H7 (cell line): ENCODE measurements at regions not wholly inside any gene's neighbourhood (a gene's known extent, or its start where the extent isn't known, plus 50 kb on each side); places are given as distances from the start of the nearest gene placed in this dataset.
"Not testable (repeated sequence)": the region's sequence is repeated elsewhere in the genome, so short reads cannot be mapped to it uniquely, and the experiment has no call there.

Experiments
- DNase-seq: peaks from one replicate; pipeline ENCODE4 v3.0.0; 2012
- H3K27me3 ChIP-seq: 2 replicates; pipeline ENCODE4 v1.6.0; 2011; ENCODE audit warnings: mild to moderate bottlenecking, low read length; ENCODE audit not compliant: control insufficient read depth, insufficient read depth
- H3K36me3 ChIP-seq: replicated peaks from 2 replicates; pipeline ENCODE4 v1.5.1; 2011; ENCODE audit warnings: low read length; ENCODE audit not compliant: control insufficient read depth, insufficient read depth
- H3K4me3 ChIP-seq: 2 replicates; pipeline ENCODE4 v1.5.1; 2011; ENCODE audit warnings: low read depth, mild to moderate bottlenecking, control low read depth, low read length, moderate library complexity; ENCODE audit not compliant: insufficient read depth

GRCh38 chr5:63083689-63084088 lies 505.1 kb downstream of the LRRC70 start:
- H3K4me3 ChIP-seq, H3K36me3 ChIP-seq, H3K27me3 ChIP-seq, DNase-seq: not testable (repeated sequence)

- no peak overlapping the region for H3K4me3 ChIP-seq
- DNase-seq, result no peak
- no peaks in the 10 kb centered on the region for H3K36me3 ChIP-seq
- no peaks in the 10 kb centered on the region for H3K27me3 ChIP-seq
These were observed 502.8 kb downstream of the LRRC70 start for GRCh38 chr5:63081402-63081801.

GRCh38 chr5:63070001-63070400 lies 491.4 kb downstream of the LRRC70 start:
- Histone ChIP-seq H3K27me3 (no peaks in the 10 kb centered on the region), H3K36me3 (no peaks in the 10 kb centered on the region), H3K4me3 (no peak overlapping the region)
- peak; percentile 14 for DNase-seq

GRCh38 chr5:63055421-63055820 lies 476.8 kb downstream of the LRRC70 start:
- H3K36me3 ChIP-seq, result no peaks in the 10 kb centered on the region
- no peaks in the 10 kb centered on the region for H3K27me3 ChIP-seq
- no peak overlapping the region for H3K4me3 ChIP-seq
- no peak for DNase-seq

- H3K4me3 ChIP-seq, result no peak overlapping the region
- no peaks in the 10 kb centered on the region for H3K27me3 ChIP-seq
- H3K36me3 ChIP-seq, result no peaks in the 10 kb centered on the region
- no peak for DNase-seq
These were observed 474.5 kb downstream of the LRRC70 start for GRCh38 chr5:63053019-63053638.

- no peak for DNase-seq
- Histone ChIP-seq H3K27me3 (no peaks in the 10 kb centered on the region), H3K36me3 (no peaks in the 10 kb centered on the region), H3K4me3 (no peak overlapping the region)
These were observed 472.3 kb downstream of the LRRC70 start for GRCh38 chr5:63050916-63051315.

- H3K36me3 ChIP-seq, result no peaks in the 10 kb centered on the region
- no peak overlapping the region for H3K4me3 ChIP-seq
- DNase-seq, result no peak
- no peaks in the 10 kb centered on the region for H3K27me3 ChIP-seq
These were observed 471.3 kb downstream of the LRRC70 start for GRCh38 chr5:63049935-63050334.

GRCh38 chr5:63043792-63044191 lies 465.2 kb downstream of the LRRC70 start:
- no peak for DNase-seq
- H3K4me3 ChIP-seq, result no peak overlapping the region
- no peaks in the 10 kb centered on the region for H3K27me3 ChIP-seq
- no peaks in the 10 kb centered on the region for H3K36me3 ChIP-seq

GRCh38 chr5:63032343-63032742 lies 453.7 kb downstream of the LRRC70 start:
- H3K36me3 ChIP-seq, result no peaks in the 10 kb centered on the region
- DNase-seq, result no peak
- no peaks in the 10 kb centered on the region for H3K27me3 ChIP-seq
- no peak overlapping the region for H3K4me3 ChIP-seq

GRCh38 chr5:63029891-63030290 lies 451.3 kb downstream of the LRRC70 start:
- H3K4me3 ChIP-seq, result no peak overlapping the region

GRCh38 chr5:63025679-63026078 lies 447.1 kb downstream of the LRRC70 start:
- DNase-seq, result no peak
- Histone ChIP-seq H3K36me3 (no peaks in the 10 kb centered on the region), H3K27me3 (no peaks in the 10 kb centered on the region), H3K4me3 (no peak overlapping the region)

More at GRCh38 chr5:63029891-63030290, 451.3 kb downstream of the LRRC70 start:
- Histone ChIP-seq H3K27me3 (no peaks in the 10 kb centered on the region), H3K36me3 (no peaks in the 10 kb centered on the region)
- no peak for DNase-seq

- H3K4me3 ChIP-seq, result no peak overlapping the region
- no peaks in the 10 kb centered on the region for H3K27me3 ChIP-seq
- H3K36me3 ChIP-seq, result no peaks in the 10 kb centered on the region
These were observed 443.8 kb downstream of the LRRC70 start for GRCh38 chr5:63022403-63022802.

GRCh38 chr5:63011158-63011557 lies 432.5 kb downstream of the LRRC70 start:
- H3K4me3 ChIP-seq, result no peak overlapping the region
- no peak for DNase-seq
- no peaks in the 10 kb centered on the region for H3K27me3 ChIP-seq
- H3K36me3 ChIP-seq, result no peaks in the 10 kb centered on the region

More at GRCh38 chr5:63022403-63022802, 443.8 kb downstream of the LRRC70 start:
- DNase-seq, result no peak

- no peak overlapping the region for H3K4me3 ChIP-seq
- H3K36me3 ChIP-seq, result no peaks in the 10 kb centered on the region
- H3K27me3 ChIP-seq, result no peaks in the 10 kb centered on the region
- peak; percentile 2 for DNase-seq
These were observed 429.6 kb downstream of the LRRC70 start for GRCh38 chr5:63008195-63008594.

GRCh38 chr5:62994842-62995241 lies 416.2 kb downstream of the LRRC70 start:
- DNase-seq, H3K27me3 ChIP-seq, H3K4me3 ChIP-seq, H3K36me3 ChIP-seq: not testable (repeated sequence)

- DNase-seq, result no peak
- Histone ChIP-seq H3K36me3 (no peaks in the 10 kb centered on the region), H3K4me3 (no peak overlapping the region), H3K27me3 (no peaks in the 10 kb centered on the region)
These were observed 407.1 kb downstream of the LRRC70 start for GRCh38 chr5:62985749-62986148.
